Natural killer cell treated with Interleukin-12 subunit alpha and Interleukin-12 subunit beta and Interleukin-15 and Interleukin-18, amount 100 ng/mL, for 72 hours (primary cell): ENCODE measurements at regions not wholly inside any gene's neighbourhood (a gene's known extent, or its start where the extent isn't known, plus 50 kb on each side); places are given as distances from the start of the nearest gene placed in this dataset.

ENCODE experiments used
- ATAC-seq, 2 donors: fragments of 150-1000 bp; cut with Tn5 transposase in 1 of 2; sonication (Bioruptor Pico), chemical (Tn5 transposase) in 1 of 2; 2 replicates each; pipeline ENCODE4 v1.10.0; 2021
- DNase-seq: peaks from one replicate; pipeline ENCODE4 v3.0.0; 2022; ENCODE audit warnings: low spot score
- H3K27ac Mint-ChIP-seq, 2 donors: 1 replicate in 1 of 2; 2 replicates in 1 of 2; pipeline ENCODE4 v1.8.0; 2022; ENCODE audit warnings: mixed read lengths in 2 of 2, mild to moderate bottlenecking in 1 of 2, moderate library complexity in 1 of 2
- H3K27me3 Mint-ChIP-seq, 2 donors: 1 replicate in 1 of 2; 2 replicates in 1 of 2; pipeline ENCODE4 v1.8.0; 2022; ENCODE audit warnings: mixed read lengths in 2 of 2
- H3K36me3 Mint-ChIP-seq: one replicate; pipeline ENCODE4 v1.8.0; 2022; ENCODE audit warnings: mixed read lengths
- H3K4me1 Mint-ChIP-seq, 2 donors: 1 replicate in 1 of 2; 2 replicates in 1 of 2; pipeline ENCODE4 v1.8.0; 2022; ENCODE audit warnings: low read depth in 2 of 2, mixed read lengths in 2 of 2, mild to moderate bottlenecking in 1 of 2
- H3K4me3 Mint-ChIP-seq: one replicate; pipeline ENCODE4 v1.8.0; 2022; ENCODE audit warnings: mixed read lengths
- H3K9me3 Mint-ChIP-seq: 2 replicates; pipeline ENCODE4 v1.8.0; 2022; ENCODE audit warnings: mixed read lengths

DNA sequence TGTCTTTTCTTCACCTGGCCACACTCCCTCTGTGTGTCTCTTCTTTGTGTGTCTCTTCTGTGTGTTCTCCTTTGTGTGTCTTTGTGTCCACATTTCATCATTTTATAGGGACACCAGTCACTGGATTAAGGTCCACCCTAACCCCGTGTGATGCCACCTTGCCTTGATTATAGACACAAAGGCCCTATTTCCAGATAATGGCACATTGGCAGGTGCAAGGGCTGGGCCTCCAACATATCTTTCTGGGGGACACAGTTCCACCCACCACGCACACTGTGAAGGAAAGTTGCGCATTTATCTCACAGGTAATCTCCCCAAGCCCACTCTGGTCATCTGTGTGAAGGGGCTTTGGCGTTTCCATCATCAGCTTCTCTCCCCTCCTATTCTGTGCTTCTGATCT is 334.6 kb upstream of the IRX1 start:
- Mint-ChIP-seq H3K9me3 (peaks cover 8% of the 10 kb centered on the region), H3K27ac (no peak overlapping the region), H3K27me3 (no peaks in the 10 kb centered on the region), H3K4me1 (no peaks in the 10 kb centered on the region), H3K4me3 (no peak overlapping the region), H3K36me3 (no peaks in the 10 kb centered on the region)
- ATAC-seq (peak in 1 of 2 donors; percentile 28), DNase-seq (no peak)

DNA sequence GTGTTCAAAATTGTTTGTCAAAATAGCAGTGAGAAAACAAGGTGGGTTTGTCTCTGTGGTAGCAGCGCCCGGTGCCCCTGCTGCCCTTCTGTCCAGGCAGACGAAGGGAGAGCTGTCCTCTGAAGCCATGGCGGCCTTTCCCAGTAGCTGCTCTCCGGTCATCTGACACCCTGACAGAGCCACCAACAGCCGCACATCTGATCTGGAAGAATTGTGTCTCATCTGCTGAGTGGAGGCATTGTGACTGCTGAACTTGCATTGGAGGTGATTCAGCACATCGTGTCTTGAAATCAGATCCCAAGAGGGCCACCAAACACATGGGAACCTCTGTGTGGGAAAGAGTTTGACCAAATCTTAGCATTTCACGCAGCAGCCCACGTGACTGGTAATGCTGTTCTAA is 337.6 kb upstream of the IRX1 start:
- H3K4me1 Mint-ChIP-seq: no peaks in the 10 kb centered on the region
- no peak overlapping the region for H3K27ac Mint-ChIP-seq
- DNase-seq (no peak), ATAC-seq (no peak)
- no peaks in the 10 kb centered on the region for H3K36me3 Mint-ChIP-seq
- no peak overlapping the region for H3K4me3 Mint-ChIP-seq
- H3K27me3 Mint-ChIP-seq: no peaks in the 10 kb centered on the region
- peaks cover 8% of the 10 kb centered on the region for H3K9me3 Mint-ChIP-seq

DNA sequence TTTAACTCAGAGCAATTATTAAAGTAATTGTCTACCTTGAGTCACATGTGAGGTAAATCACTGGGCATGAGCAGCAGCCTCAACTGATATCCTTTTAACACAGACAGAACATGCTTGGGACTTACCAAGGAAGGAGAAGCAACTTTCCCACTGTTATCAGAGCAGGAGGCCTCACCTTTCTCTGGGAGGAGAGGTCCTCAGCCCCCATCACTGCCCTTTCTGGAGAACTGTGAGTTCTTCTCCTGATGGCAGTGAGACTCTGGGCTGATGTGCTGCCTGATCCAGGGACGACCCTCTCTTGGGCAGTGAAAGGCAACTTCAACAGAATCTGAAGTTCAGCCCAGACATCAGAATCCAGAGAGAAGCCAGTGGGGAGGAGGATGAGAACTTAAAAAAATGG is 343.4 kb upstream of the IRX1 start:
- Mint-ChIP-seq H3K27ac (no peak overlapping the region), H3K36me3 (peaks cover 4% of the 10 kb centered on the region), H3K9me3 (peaks cover 4% of the 10 kb centered on the region), H3K27me3 (no peaks in the 10 kb centered on the region), H3K4me1 (no peaks in the 10 kb centered on the region), H3K4me3 (no peak overlapping the region)
- ATAC-seq (no peak), DNase-seq (no peak)

DNA sequence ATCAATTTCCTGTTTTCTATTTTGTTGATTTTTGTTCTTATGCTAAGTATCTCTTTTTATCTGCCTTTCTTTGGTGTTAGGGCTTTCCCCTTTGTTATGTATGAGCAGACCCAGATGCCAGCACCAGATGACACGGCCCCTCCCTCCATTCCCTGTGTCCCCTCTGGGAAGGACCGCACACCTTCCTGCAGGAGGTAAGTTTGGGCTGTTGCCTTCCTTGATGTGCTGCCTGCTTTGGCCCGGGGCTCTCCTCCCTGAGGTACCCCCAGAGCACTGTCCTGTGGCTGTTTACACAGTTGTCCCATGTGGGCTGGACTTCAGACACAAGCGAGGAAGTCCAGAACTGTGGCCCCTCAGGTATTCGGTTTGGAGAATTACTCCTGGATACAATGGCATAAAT is 343.8 kb upstream of the IRX1 start:
- no peaks in the 10 kb centered on the region for H3K4me1 Mint-ChIP-seq
- no peaks in the 10 kb centered on the region for H3K27me3 Mint-ChIP-seq
- H3K27ac Mint-ChIP-seq: no peak overlapping the region
- no peak for ATAC-seq
- peaks cover 4% of the 10 kb centered on the region for H3K36me3 Mint-ChIP-seq
- no peak for DNase-seq
- H3K9me3 Mint-ChIP-seq: peaks cover 4% of the 10 kb centered on the region
- no peak overlapping the region for H3K4me3 Mint-ChIP-seq

DNA sequence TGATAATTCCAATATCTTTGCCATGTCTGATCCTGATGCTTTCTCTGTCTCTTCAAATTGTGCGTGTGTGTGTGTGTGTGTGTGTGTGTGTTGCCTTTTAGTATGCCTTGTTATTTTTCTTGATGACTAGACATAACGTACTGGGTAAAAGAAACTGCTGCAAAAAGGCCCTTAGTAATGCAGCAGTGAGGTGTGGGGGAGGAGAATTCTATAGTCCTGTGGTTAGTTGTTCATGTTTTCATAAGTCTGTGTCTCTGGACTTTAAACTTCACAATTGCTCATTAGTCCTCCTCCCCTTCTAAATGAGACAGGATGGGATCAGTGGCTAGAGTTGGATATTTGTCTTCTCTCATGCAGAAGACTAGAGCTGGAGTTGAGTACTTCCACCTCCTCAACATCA is 346.2 kb upstream of the IRX1 start:
- ATAC-seq (no peak), DNase-seq (no peak)
- no peaks in the 10 kb centered on the region for H3K4me1 Mint-ChIP-seq
- no peak overlapping the region for H3K4me3 Mint-ChIP-seq
- H3K36me3 Mint-ChIP-seq: peaks cover 4% of the 10 kb centered on the region
- H3K9me3 Mint-ChIP-seq: peaks cover 4% of the 10 kb centered on the region
- H3K27ac Mint-ChIP-seq: no peak overlapping the region
- H3K27me3 Mint-ChIP-seq: no peaks in the 10 kb centered on the region

DNA sequence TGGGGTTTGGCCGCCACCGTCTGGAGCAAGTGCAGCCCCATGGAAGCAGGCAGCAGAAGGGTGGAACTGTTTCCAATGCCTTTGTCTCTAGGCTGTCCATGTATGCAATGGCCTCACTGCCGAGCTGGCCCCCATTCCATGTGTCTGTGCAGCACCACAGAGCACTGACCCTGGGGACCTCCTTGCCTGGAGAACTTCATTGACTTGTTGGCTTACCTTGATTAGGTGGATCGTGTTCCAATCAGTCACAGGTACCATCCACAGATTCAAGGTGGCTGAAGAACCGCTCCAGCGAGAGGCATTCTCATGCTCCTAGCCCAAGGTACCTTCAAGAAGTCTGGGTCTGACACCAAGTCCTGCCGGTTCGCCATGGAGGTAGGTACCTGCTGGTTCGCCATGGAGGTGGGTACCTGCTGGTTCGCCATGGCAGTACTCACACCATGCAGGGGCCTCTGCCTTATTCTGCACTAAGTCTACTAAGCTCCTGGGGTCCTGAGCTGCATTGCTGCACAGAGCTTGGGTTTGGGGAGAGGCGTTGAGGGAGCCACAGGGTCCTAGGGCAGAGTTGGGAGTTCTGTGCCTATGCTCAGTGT is 358.3 kb upstream of the IRX1 start:
- Mint-ChIP-seq H3K27me3 (no peaks in the 10 kb centered on the region), H3K4me1 (no peaks in the 10 kb centered on the region), H3K9me3 (peaks cover 5% of the 10 kb centered on the region), H3K27ac (no peak overlapping the region), H3K4me3 (no peak overlapping the region), H3K36me3 (peaks cover 11% of the 10 kb centered on the region)
- ATAC-seq (no peak), DNase-seq (no peak)

DNA sequence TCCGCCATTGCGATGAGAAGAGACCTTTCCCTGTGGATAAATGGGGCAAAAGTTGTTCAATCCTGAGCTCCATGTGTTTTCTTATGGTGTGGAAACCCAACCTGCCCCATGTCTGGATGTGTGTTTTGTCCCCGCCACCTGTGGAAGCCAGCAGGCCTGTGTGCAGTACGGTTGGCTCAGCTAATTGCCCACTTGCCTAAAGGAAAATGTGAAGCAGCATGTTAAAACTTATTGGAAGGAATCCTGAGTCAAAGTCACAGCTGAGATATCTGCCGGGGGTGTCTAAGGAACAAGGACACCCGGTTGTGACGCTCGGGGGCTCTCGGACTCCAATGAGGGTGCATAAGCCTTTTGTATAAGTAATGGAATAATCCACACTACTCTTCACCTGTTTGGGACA is 361.1 kb upstream of the IRX1 start:
- H3K36me3 Mint-ChIP-seq: no peaks in the 10 kb centered on the region
- no peaks in the 10 kb centered on the region for H3K4me1 Mint-ChIP-seq
- no peak overlapping the region for H3K4me3 Mint-ChIP-seq
- H3K27ac Mint-ChIP-seq: no peak overlapping the region
- H3K27me3 Mint-ChIP-seq: no peaks in the 10 kb centered on the region
- peaks cover 3% of the 10 kb centered on the region for H3K9me3 Mint-ChIP-seq
- no peak for ATAC-seq
- DNase-seq: no peak

DNA sequence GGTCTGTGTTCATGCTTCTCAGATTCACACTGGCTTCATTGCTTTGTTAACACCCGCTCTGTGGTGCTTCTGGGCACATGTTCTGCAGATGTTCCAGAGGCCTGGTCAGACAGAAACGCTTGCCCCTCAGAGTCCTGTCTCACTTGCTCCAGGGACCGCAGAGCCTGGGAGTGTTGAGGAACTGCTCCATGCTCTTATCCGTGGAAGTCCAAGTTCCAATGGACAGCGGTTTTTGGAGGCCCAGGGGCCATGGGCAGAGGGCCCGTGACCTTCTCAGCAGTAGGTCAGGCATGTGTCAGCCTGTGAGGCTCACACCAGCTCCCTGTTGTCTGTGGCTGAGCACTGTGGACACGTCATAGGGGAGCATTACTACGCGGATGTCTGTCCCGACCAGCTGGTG is 364.7 kb upstream of the IRX1 start:
- no peak for ATAC-seq
- peaks cover 3% of the 10 kb centered on the region for H3K9me3 Mint-ChIP-seq
- DNase-seq: no peak

DNA sequence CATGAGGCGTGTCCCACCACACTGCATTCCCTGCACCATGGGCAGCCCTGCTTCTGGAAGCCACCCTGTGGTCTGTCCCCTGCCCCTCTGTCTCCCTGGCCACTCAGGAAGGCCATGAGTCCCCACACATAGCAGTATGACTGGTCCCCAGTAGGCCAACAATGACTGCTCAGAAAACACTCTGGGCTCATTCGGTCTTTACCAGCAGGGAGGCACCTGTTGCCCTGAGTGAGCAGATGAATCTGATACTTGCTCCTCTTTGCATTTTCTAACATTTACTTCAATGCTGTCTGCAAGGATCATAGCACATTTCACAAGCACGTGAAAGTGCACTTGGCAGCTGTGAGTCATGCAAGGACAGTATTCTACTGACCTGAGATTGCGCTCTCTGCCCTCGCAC is 365.4 kb upstream of the IRX1 start:
- Mint-ChIP-seq H3K36me3 (no peaks in the 10 kb centered on the region), H3K9me3 (peaks cover 3% of the 10 kb centered on the region), H3K4me3 (no peak overlapping the region), H3K27ac (no peak overlapping the region), H3K4me1 (no peaks in the 10 kb centered on the region), H3K27me3 (no peaks in the 10 kb centered on the region)
- no peak for DNase-seq
- ATAC-seq: no peak

More for the DNA sequence above, 364.7 kb upstream of the IRX1 start:
- Mint-ChIP-seq H3K4me3 (no peak overlapping the region), H3K36me3 (no peaks in the 10 kb centered on the region), H3K4me1 (no peaks in the 10 kb centered on the region), H3K27ac (no peak overlapping the region), H3K27me3 (no peaks in the 10 kb centered on the region)

DNA sequence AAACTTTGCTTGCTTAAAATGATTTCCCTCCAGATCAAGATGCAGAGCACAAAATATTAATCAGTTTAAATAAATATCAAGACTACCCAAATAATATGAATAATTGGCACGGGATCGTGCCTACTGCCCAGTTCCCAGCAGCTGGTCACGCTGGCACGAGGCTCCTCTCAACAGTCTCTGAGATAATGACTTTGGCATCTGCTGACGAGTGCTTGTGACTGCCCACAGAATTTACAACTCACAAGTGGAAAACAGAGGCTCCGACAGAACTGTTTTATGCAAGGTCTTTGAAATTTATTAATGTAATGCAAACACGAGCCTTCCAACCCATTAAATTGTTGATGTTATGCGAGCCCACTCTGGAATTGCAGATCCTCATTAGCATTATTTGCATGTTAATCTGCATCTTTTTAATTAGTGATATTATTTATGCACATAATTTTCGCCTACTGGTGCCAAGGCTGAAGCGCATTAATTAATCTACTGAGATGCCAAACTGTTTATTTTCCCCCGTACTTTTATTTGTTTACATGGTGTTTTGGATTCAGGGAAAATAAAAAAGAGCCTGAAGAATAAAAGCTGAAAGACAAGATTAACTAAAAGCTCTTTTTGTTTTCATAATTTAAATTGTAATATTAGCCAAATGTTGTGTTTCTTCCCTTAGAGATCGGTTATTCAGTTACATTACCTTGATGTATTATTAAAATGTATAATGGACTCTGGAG is 369.3 kb upstream of the IRX1 start:
- Mint-ChIP-seq H3K36me3 (no peaks in the 10 kb centered on the region), H3K4me1 (no peaks in the 10 kb centered on the region), H3K4me3 (no peak overlapping the region), H3K27ac (no peak overlapping the region), H3K27me3 (no peaks in the 10 kb centered on the region), H3K9me3 (no peaks in the 10 kb centered on the region)
- no peak for DNase-seq
- ATAC-seq: no peak

DNA sequence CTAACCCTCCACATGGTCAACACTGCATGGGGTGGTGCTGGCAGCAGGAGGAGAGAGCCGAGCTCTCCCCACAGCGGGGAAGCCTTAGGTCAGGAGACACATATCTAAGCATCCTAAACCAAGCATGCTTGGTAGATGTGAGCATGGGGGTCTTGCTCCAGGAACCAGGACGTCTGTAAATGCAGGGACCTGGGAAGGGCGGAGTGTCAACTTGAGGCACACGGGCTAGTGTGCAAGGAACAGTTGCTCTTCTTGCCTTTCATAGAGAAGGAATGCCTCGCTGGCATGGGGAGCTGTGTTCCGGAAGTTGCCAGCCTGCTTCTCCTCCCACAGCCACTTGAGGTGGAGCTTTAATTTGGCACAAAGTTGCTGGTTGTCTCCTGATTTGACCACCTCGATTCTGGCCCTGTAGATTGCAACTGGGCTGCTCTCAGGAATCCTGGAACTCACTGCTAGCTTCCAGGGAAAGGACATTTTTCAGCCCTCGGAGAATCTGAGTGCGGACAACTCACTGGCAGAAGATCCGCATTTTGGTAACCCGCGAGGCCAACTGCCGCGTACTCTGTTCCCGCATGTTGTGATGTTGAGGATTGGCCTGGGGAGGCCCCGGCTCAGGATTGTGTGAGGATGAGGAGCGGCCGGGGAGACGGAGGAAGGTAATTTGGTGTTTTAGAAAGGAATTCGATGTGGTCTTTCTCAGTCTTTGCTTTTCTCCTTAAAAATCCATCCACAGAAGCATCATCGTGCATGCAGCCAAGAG is 370.3 kb upstream of the IRX1 start:
- H3K27ac Mint-ChIP-seq: no peak overlapping the region
- DNase-seq: no peak
- H3K4me1 Mint-ChIP-seq: no peaks in the 10 kb centered on the region
- H3K9me3 Mint-ChIP-seq: no peaks in the 10 kb centered on the region
- H3K4me3 Mint-ChIP-seq: no peak overlapping the region
- ATAC-seq: no peak
- no peaks in the 10 kb centered on the region for H3K36me3 Mint-ChIP-seq
- no peaks in the 10 kb centered on the region for H3K27me3 Mint-ChIP-seq

DNA sequence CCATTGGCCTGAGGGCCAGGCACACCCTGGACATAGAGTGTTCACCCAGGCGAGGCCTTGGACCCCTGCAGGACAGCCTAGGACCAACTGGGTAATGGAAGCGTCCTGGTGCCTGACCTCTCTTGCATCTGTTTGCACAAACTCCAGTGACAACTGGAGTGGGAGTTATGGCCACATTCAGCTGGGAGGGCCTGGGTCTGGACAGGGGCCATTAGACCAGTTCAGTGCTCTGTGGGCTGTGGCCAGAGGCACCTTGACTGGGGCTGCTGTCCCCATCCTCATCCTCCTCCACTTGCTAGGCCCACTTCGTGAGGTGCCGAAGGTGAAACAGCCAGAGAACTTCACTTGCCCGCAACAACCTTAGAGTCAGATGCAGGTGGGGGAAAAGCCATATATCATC is 372.7 kb upstream of the IRX1 start:
- no peaks in the 10 kb centered on the region for H3K36me3 Mint-ChIP-seq
- no peaks in the 10 kb centered on the region for H3K4me1 Mint-ChIP-seq
- H3K9me3 Mint-ChIP-seq: no peaks in the 10 kb centered on the region
- ATAC-seq (peak in 1 of 2 donors; percentile 22), DNase-seq (no peak)
- no peaks in the 10 kb centered on the region for H3K27me3 Mint-ChIP-seq
- no peak overlapping the region for H3K27ac Mint-ChIP-seq
- H3K4me3 Mint-ChIP-seq: no peak overlapping the region

DNA sequence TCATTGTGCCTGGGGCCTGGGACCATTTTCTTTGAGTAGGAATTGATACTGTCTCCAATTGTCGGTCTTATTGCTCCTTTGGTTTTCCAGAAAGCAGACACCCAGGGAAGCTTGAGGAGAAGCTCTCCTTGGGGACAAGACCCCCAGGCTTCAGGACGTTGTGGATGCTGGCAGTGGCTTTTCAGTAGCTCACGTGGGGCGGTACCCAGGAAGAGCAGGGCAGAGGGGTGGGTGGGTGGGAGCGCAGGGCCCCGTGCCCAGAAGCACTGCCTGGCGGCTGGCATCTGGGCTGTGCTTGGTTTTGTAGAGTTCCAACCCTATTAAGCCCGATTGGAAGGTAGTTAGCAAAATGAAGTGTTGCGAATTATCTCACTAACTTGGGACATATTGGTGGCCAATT is 374.2 kb upstream of the IRX1 start:
- Mint-ChIP-seq H3K4me1 (no peaks in the 10 kb centered on the region), H3K36me3 (no peaks in the 10 kb centered on the region), H3K4me3 (no peak overlapping the region), H3K9me3 (no peaks in the 10 kb centered on the region), H3K27ac (no peak overlapping the region), H3K27me3 (no peaks in the 10 kb centered on the region)
- ATAC-seq (no peak), DNase-seq (no peak)

DNA sequence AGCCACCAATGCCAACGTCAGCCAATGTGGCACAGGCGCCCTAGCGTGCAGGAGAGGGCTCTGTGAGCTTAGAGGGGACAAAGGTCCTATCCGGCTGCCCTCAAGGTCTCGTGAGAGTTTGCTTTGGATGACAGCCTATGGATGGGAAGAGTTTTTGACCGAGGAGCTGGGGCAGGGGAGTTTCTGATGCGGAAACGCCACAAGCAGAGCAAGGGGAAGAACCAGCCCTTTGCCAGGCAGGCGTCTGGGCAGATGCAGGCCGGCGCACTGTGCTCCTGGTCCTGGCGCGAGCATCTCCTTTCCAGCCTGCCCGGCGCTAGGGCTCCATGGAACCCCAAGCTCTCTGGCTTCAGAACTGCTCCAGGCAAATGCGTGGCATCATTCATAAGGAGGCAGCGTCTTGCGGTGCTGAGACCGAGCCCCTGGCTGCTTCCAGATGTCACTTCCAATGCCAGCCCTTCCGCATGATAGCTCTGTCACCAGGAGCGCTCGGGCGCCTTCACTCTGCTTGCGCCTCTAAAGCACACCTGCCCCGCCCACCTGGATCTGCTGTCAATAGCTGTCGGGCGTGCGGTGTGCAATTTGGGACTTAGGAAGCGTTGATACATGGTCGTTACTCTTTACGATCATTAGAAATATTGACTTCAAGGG is 374.9 kb upstream of the IRX1 start:
- ATAC-seq (no peak), DNase-seq (no peak)
- no peaks in the 10 kb centered on the region for H3K36me3 Mint-ChIP-seq
- no peaks in the 10 kb centered on the region for H3K4me1 Mint-ChIP-seq
- H3K27me3 Mint-ChIP-seq: no peaks in the 10 kb centered on the region
- no peaks in the 10 kb centered on the region for H3K9me3 Mint-ChIP-seq
- no peak overlapping the region for H3K27ac Mint-ChIP-seq
- no peak overlapping the region for H3K4me3 Mint-ChIP-seq
